IMR-90 (cell line): ENCODE measurements at regions not wholly inside any gene's neighbourhood (a gene's known extent, or its start where the extent isn't known, plus 50 kb on each side); places are given as distances from the start of the nearest gene placed in this dataset.

Source experiments
- ATAC-seq: fragments of 200-7000 bp; cut with Tn5 transposase; 2 replicates; pipeline ENCODE4 v1.9.1; 2020; ENCODE audit warnings: low read depth, mild to moderate bottlenecking, moderate library complexity
- BruUV-seq: library from RNA; stranded (reverse); fragments of 400-500 nt; replicated peaks from 2 replicates; lab custom pipeline; 2021; lab: Mats Ljungman, UMichigan
- CTCF ChIA-PET: fragments of 300-600 bp; formaldehyde crosslinking; extraction: SDS; loops from one replicate; lab custom pipeline; 2021; ENCODE audit warnings: antibody characterized with exemption; lab: Yijun Ruan, JAX
- POLR2A ChIA-PET: fragments of 300-600 bp; sonication (Branson Sonifier 250); formaldehyde crosslinking; loops from one replicate; lab custom pipeline; 2022; ENCODE audit warnings: antibody characterized with exemption; ENCODE audit not compliant: unreplicated experiment; lab: Charles Lee
- DNase-seq: peaks from one replicate; pipeline ENCODE4 v3.0.0; 2013
- H2AFZ ChIP-seq: replicated peaks from 2 replicates; pipeline ENCODE3; 2013; ENCODE audit warnings: low read length, mild to moderate bottlenecking; ENCODE audit not compliant: poor library complexity
- H2AK5ac ChIP-seq: 2 replicates; pipeline ENCODE4 v1.6.1; 2013; ENCODE audit warnings: low read depth, low read length, inconsistent platforms
- H2AK9ac ChIP-seq: replicated peaks from 2 replicates; pipeline ENCODE3; 2013; ENCODE audit warnings: mild to moderate bottlenecking, low read depth, low read length, moderate library complexity; ENCODE audit not compliant: poor library complexity
- H2BK120ac ChIP-seq: 2 replicates; pipeline ENCODE4 v1.6.1; 2013; ENCODE audit warnings: low read depth, low read length, inconsistent platforms
- H2BK15ac ChIP-seq: 3 replicates; pipeline ENCODE4 v1.6.1; 2013; ENCODE audit warnings: low read depth, low read length, inconsistent platforms
- H2BK20ac ChIP-seq: 2 replicates; pipeline ENCODE4 v1.6.1; 2013; ENCODE audit warnings: low read depth, mild to moderate bottlenecking, inconsistent platforms, low read length, moderate library complexity
- H2BK5ac ChIP-seq: 2 replicates; pipeline ENCODE4 v1.6.1; 2013; ENCODE audit warnings: mild to moderate bottlenecking, low read depth, low read length, inconsistent platforms; ENCODE audit not compliant: poor library complexity, severe bottlenecking
- H3K14ac ChIP-seq: replicated peaks from 2 replicates; pipeline ENCODE4 v1.6.1; 2013; ENCODE audit warnings: low read depth, low read length, inconsistent platforms
- H3K18ac ChIP-seq: 2 replicates; pipeline ENCODE4 v1.6.1; 2013; ENCODE audit warnings: low read depth, low read length, control low read depth
- H3K23ac ChIP-seq: 2 replicates; pipeline ENCODE4 v1.6.1; 2013; ENCODE audit warnings: low read depth, low read length, inconsistent platforms
- H3K27ac ChIP-seq: 2 replicates; pipeline ENCODE4 v1.5.1; 2013; ENCODE audit warnings: mild to moderate bottlenecking, control low read depth, low read length; ENCODE audit not compliant: insufficient read depth
- H3K27me3 ChIP-seq: 2 replicates; pipeline ENCODE4 v1.6.1; 2013; ENCODE audit warnings: low read length; ENCODE audit not compliant: control insufficient read depth, insufficient read depth
- H3K36me3 ChIP-seq: 2 replicates; pipeline ENCODE4 v1.6.1; 2013; ENCODE audit warnings: low read length, mixed read lengths; ENCODE audit not compliant: control insufficient read depth, insufficient read depth
- H3K4ac ChIP-seq: 2 replicates; pipeline ENCODE4 v1.6.1; 2013; ENCODE audit warnings: low read depth, low read length, inconsistent platforms
- H3K4me1 ChIP-seq: 2 replicates; pipeline ENCODE4 v1.6.1; 2013; ENCODE audit warnings: low read length, mixed read lengths; ENCODE audit not compliant: control insufficient read depth, insufficient read depth
- H3K4me2 ChIP-seq: 2 replicates; pipeline ENCODE4 v1.6.1; 2013; ENCODE audit warnings: low read depth, mild to moderate bottlenecking, control low read depth, low read length, moderate library complexity
- H3K4me3 ChIP-seq: 2 replicates; pipeline ENCODE4 v1.5.1; 2013; ENCODE audit warnings: low read depth, mild to moderate bottlenecking, control low read depth, low read length, moderate library complexity; ENCODE audit not compliant: insufficient read depth
- H3K56ac ChIP-seq: 2 replicates; pipeline ENCODE4 v1.6.1; 2013; ENCODE audit warnings: low read length, inconsistent platforms; ENCODE audit not compliant: insufficient read depth; ENCODE audit errors: extremely low read depth
- H3K79me1 ChIP-seq, 2 experiments: 2 replicates each; pipeline ENCODE4 v1.6.1; 2013; ENCODE audit warnings: low read length in 2 of 2, inconsistent platforms in 1 of 2, low read depth in 1 of 2
- H3K9ac ChIP-seq: 2 replicates; pipeline ENCODE4 v1.6.1; 2013; ENCODE audit warnings: low read depth, low read length, control low read depth
- H3K9me1 ChIP-seq: 2 replicates; pipeline ENCODE4 v1.6.1; 2013; ENCODE audit warnings: low read length, inconsistent platforms; ENCODE audit not compliant: insufficient read depth
- H3K9me3 ChIP-seq: 2 replicates; pipeline ENCODE4 v1.6.1; 2013; ENCODE audit warnings: low read length; ENCODE audit not compliant: control insufficient read depth, insufficient read depth
- H4K20me1 ChIP-seq: 2 replicates; pipeline ENCODE4 v1.6.1; 2013; ENCODE audit warnings: low read length, inconsistent platforms; ENCODE audit not compliant: insufficient read depth
- H4K5ac ChIP-seq: 2 replicates; pipeline ENCODE4 v1.6.1; 2013; ENCODE audit warnings: mild to moderate bottlenecking, low read depth, low read length, control low read depth
- H4K8ac ChIP-seq, 2 experiments: 2 replicates each; pipeline ENCODE4 v1.6.1; 2013; ENCODE audit warnings: low read depth in 2 of 2, low read length in 2 of 2, control low read depth in 1 of 2, inconsistent platforms in 1 of 2
- H4K91ac ChIP-seq: 2 replicates; pipeline ENCODE4 v1.6.1; 2013; ENCODE audit warnings: low read depth, low read length, inconsistent platforms; ENCODE audit not compliant: insufficient read depth
- BHLHE40 ChIP-seq: fragments of 150-350 bp; IDR thresholded peaks from 2 replicates; pipeline ENCODE4 v1.6.1; 2016; ENCODE audit warnings: mild to moderate bottlenecking, low read depth, low read length
- CEBPB ChIP-seq: IDR thresholded peaks from 2 replicates; pipeline ENCODE4 v1.6.1; 2012; ENCODE audit warnings: low read depth, low read length, improper control_type of control experiment
- FOS ChIP-seq: fragments of 150-350 bp; IDR thresholded peaks from 2 replicates; pipeline ENCODE4 v1.6.1; 2016; ENCODE audit warnings: low read depth, low read length
- MAFK ChIP-seq: IDR thresholded peaks from 2 replicates; pipeline ENCODE4 v1.6.1; 2012; ENCODE audit warnings: low read depth, low read length, improper control_type of control experiment
- MAZ ChIP-seq: IDR thresholded peaks from 2 replicates; pipeline ENCODE4 v1.6.1; 2012; ENCODE audit warnings: low read depth, mild to moderate bottlenecking, low read length, improper control_type of control experiment, moderate library complexity, borderline replicate concordance
- MXI1 ChIP-seq: IDR thresholded peaks from 2 replicates; pipeline ENCODE4 v1.6.1; 2012; ENCODE audit warnings: low read depth, mild to moderate bottlenecking, low read length, moderate library complexity, borderline replicate concordance
- NFE2L2 ChIP-seq: fragments of 150-350 bp; IDR thresholded peaks from 2 replicates; pipeline ENCODE4 v1.6.1; 2016; ENCODE audit warnings: low read depth, mild to moderate bottlenecking, low read length
- RAD21 ChIP-seq: IDR thresholded peaks from 2 replicates; pipeline ENCODE4 v1.6.1; 2012; ENCODE audit warnings: low read length, improper control_type of control experiment
- RFX5 ChIP-seq: IDR thresholded peaks from 2 replicates; pipeline ENCODE4 v1.8.0; 2012; ENCODE audit warnings: low read depth, mild to moderate bottlenecking, low read length, moderate library complexity
- SMC3 ChIP-seq: fragments of 150-350 bp; IDR thresholded peaks from 2 replicates; pipeline ENCODE4 v1.6.1; 2016; ENCODE audit warnings: low read depth, mild to moderate bottlenecking, antibody characterized with exemption, low read length, moderate library complexity
- WGBS, 2 experiments: methylation state at CpG; one replicate each; pipeline versions ENCODE4 v1.1.5 to v1.1.7; 2013; ENCODE audit warnings: missing lambda C conversion rate in 2 of 2; ENCODE audit not compliant: insufficient read length in 1 of 2; ENCODE audit errors: extremely low coverage in 2 of 2; 5-methylcytosine and 5-hydroxymethylcytosine counted together
- dilution Hi-C: fragments of 300-500 bp; cut with HindIII; formaldehyde crosslinking; loops from one replicate; pipeline ENCODE4 v1.14.3; 2018; ENCODE audit warnings: low sequenced_read_pairs; ENCODE audit not compliant: unreplicated experiment
- in situ Hi-C: fragments of 300-500 bp; cut with MboI; formaldehyde crosslinking; loops from 3 replicates; pipeline ENCODE4 v1.14.3; 2019; ENCODE audit warnings: low sequenced_read_pairs, inconsistent platforms, mixed read lengths
- intact Hi-C: fragments of 100-400 bp; cut with micrococcal nuclease; formaldehyde crosslinking; loops from 2 replicates; pipeline ENCODE4 v1.10.0; 2022
- TF ChIP-seq, protein P1 (sequence below): fragments of 150-350 bp; IDR thresholded peaks from 2 replicates; pipeline ENCODE4 v1.6.1; 2017; ENCODE audit warnings: mild to moderate bottlenecking, antibody characterized with exemption, low read length, low read depth

DNA sequence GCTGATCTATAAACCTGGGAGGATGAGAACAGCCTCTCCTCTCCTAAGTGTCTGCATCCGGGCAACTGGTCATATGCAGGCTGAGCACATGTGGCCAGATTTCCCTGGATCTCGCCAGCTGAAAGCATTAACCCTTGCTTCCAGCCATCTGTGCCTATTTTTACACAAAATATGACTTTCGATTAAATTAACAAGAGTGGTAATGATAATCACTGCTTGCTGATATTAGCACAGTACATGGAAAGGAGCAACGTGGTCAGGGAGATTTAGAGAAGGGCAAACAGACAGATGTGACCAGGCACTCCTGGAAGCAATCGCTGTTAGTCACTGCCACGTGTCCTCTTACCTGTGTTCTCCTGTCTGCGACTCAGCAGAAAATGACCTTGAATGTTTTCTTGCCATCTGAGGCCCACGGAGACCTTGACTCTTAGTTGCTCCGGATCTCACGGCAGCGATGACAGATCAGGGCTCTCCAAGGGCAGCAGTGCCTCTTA is 59.5 kb upstream of the NPTX2 start:
- no peaks in the 10 kb centered on the region for H3K4me1 ChIP-seq
- no peak for TF ChIP-seq RFX5
- TF ChIP-seq MAZ = no peak
- TF ChIP-seq, protein P1, sequence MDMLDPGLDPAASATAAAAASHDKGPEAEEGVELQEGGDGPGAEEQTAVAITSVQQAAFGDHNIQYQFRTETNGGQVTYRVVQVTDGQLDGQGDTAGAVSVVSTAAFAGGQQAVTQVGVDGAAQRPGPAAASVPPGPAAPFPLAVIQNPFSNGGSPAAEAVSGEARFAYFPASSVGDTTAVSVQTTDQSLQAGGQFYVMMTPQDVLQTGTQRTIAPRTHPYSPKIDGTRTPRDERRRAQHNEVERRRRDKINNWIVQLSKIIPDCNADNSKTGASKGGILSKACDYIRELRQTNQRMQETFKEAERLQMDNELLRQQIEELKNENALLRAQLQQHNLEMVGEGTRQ = no peak
- TF ChIP-seq BHLHE40 = no peak
- TF ChIP-seq CEBPB = no peak
- no peak for TF ChIP-seq FOS
- no peak for TF ChIP-seq SMC3
- no peak for TF ChIP-seq MXI1
- no peak for TF ChIP-seq NFE2L2
- TF ChIP-seq MAFK = no peak
- no peak for TF ChIP-seq RAD21
- no peak for ATAC-seq
- no peaks in the 10 kb centered on the region for H3K36me3 ChIP-seq
- no peak overlapping the region for H2BK20ac ChIP-seq
- H3K79me1 ChIP-seq = no peaks in the 10 kb centered on the region
- intact Hi-C loops (no loop called here), dilution Hi-C loops (no loop called here), in situ Hi-C loops (no loop called here)
- ChIA-PET CTCF (no interaction called here), POLR2A (no interaction called here)
- H3K27me3 ChIP-seq = no peaks in the 10 kb centered on the region
- no peak overlapping the region for H2AK9ac ChIP-seq
- peaks cover 31% of the 10 kb centered on the region; the same call in 1 of the 2 replicates for H3K9me3 ChIP-seq
- no peak overlapping the region for H3K9ac ChIP-seq
- no peak overlapping the region for H4K91ac ChIP-seq
- H4K20me1 ChIP-seq = no peaks in the 10 kb centered on the region
- DNase-seq = no peak
- H3K56ac ChIP-seq = no peak overlapping the region
- H3K9me1 ChIP-seq = no peaks in the 10 kb centered on the region
- no peak overlapping the region for H2AFZ ChIP-seq
- 48% methylated on average over 6 of the region's 11 CpGs; no CpG with 5 or more reads in 1 of the 2 experiments for WGBS, 2 experiments
- no peak overlapping the region for H3K23ac ChIP-seq
- no peak overlapping the region for H4K8ac ChIP-seq
- no peak overlapping the region for H3K14ac ChIP-seq
- H3K4ac ChIP-seq = no peak overlapping the region
- no peak overlapping the region for H4K5ac ChIP-seq
- BruUV-seq = no TSS peak
- no peak overlapping the region for H2BK15ac ChIP-seq
- H3K27ac ChIP-seq = no peak overlapping the region
- H3K18ac ChIP-seq = no peak overlapping the region
- no peak overlapping the region for H2BK5ac ChIP-seq
- H2AK5ac ChIP-seq = no peak overlapping the region
- H3K4me3 ChIP-seq = no peak overlapping the region
- H2BK120ac ChIP-seq = no peak overlapping the region
- H3K4me2 ChIP-seq = no peak overlapping the region
